GM18517 (cell line): ENCODE measurements at regions not wholly inside any gene's neighbourhood (a gene's known extent, or its start where the extent isn't known, plus 50 kb on each side); places are given as distances from the start of the nearest gene placed in this dataset.

Experiments
- ATAC-seq: cut with Tn5 transposase; IDR thresholded peaks from one replicate; pipeline ENCODE4 v1.9.1; 2021; ENCODE audit warnings: mild to moderate bottlenecking, moderate library complexity; ENCODE audit not compliant: unreplicated experiment

- ATAC-seq, result no peak
Observed at GRCh38 chr5:167814828-167815227, 476.6 kb upstream of the WWC1 start.

GRCh38 chr5:167816354-167816753, 475.1 kb upstream of the WWC1 start:
- ATAC-seq, result no peak

GRCh38 chr5:167816864-167817263, 474.6 kb upstream of the WWC1 start:
- ATAC-seq, result no peak

DNA sequence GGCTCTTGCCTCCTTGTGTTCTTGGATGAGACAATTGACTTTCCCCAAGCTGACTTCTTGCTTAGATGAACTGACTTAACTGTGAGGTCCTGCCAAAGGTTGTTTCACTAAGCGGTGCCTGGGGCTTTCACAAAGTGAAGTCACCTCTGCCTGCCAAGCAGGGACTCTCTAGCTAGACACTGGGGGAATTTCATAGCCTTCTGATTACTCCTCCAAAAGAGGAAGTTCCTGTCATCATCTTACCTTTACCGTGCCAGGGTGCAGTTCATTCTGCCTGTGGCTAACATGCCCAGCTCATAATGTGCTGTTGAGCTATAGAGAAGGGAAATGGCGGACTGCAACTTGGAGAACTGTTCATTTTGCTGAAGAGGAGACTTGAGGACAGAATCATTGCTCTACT, 472.0 kb upstream of the WWC1 start:
- peak; percentile 95 for ATAC-seq

DNA sequence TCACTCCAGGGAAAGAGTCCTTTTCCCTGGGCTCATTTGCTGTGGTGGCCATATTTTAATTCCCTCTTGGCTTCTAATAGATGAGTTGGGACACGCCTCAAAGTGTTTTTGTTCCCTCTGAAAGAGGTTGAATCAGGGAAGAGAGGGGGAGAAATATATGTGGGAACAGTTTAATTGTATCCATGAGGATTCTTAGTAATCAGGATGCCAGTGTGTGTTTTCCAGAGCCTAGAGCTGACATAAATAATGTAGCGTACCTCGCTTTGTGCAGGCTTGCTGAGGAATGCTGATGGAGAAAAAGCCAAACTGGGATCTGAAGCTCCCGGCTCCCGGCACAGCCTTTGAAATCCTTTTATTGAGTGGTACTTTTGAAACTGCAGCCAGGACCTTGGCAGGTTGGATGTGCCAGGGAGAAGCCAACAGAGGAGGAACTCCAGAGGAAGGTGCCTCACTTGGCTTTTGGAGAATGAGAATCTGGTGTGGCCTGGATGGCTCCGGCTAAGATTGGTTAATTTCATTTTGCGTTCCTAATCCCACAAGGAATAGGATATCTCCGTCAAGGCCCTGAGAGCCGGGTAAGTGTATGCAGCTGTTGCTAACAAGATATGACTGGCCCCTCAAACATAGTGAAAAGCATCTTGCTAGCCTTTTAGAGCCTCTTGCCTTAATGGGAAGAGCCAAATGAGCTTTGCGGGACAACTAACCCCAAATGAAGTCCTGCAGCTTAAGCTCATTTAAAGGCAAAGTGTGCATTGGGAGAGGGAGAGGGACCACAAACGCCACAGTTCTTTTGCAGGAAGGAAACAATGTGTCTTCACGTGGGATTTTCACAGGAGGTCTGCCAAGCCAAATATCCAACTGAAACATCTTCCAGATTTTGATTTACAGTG, 471.1 kb upstream of the WWC1 start:
- ATAC-seq, result no peak

DNA sequence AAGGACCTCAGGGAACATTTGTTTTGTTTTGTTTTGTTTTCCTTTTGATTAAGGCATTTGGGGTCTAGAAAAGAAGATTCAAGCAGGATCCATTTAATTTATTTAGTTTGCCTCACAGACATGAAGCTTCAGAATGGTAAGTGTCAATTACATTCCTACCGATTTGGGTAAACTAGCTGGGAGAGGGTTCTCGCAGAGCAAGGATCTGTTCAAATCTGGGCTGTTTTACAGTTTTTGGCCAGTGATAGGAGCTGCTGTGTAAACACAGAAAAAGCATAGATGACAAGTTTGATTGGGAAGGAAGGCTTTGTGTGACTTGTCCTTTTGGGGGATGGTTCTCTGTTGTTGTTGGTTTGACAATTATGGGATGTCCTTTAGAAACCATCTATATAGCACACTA, 470.3 kb upstream of the WWC1 start:
- no peak for ATAC-seq

- ATAC-seq, result no peak
Observed at GRCh38 chr5:167821669-167822068, 469.8 kb upstream of the WWC1 start.

DNA sequence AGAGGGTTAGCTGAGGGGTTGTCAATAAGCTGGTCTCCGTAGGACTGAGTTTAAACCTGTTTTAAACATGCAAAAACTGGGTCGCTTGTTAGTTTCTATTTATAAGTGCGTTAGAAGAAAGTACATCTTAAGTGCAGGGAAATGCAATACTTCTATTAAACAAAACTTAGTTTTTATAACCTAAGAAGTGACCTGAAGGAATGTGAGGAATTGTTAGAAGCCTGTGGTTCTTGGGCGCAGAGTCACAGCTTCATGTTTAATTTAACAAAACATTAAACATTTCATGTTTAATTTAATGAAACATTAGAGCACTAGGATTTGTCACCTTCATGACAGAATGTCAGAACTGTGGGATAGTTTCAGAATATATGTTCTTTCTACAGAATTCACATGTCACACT, 469.2 kb upstream of the WWC1 start:
- ATAC-seq, result no peak

GRCh38 chr5:167823405-167823804, 468.0 kb upstream of the WWC1 start:
- no peak for ATAC-seq

- no peak for ATAC-seq
Observed at GRCh38 chr5:167827766-167828165, 463.7 kb upstream of the WWC1 start.

DNA sequence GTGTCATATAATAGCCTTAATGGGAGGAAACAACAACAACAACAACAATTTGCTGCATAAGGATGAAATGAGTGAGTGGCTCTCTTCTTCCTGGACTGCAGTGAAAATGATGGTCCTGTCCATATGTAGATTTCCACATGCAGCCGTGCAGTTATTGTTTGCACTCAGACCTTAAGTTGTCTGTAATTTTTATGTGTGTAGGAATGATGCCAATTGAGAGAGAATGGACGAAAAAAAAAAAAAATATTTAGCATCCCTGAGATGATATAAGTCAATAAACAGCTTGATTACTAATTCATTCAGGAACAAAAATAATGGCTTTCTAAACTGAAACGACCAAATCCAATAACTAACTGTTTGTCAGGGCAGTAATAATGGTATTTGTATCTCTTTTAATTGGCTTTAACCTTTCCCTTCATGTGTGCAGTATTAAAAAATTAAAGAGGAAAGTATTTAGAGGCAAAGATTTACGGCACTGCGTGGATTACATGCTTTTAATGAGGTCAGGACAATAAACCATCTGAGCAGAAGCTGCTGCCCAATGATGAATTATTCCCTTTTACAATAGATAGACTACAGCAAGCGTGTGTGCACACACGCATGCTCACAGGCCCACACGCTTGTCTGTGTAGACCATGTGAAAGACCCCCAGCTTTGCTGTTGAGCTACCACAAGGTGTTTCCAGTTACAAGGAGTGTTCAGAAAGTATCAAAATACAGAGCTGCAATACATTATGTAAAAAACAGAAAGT, 459.5 kb upstream of the WWC1 start:
- ATAC-seq, result no peak

GRCh38 chr5:167832609-167833008, 458.8 kb upstream of the WWC1 start:
- no peak for ATAC-seq

DNA sequence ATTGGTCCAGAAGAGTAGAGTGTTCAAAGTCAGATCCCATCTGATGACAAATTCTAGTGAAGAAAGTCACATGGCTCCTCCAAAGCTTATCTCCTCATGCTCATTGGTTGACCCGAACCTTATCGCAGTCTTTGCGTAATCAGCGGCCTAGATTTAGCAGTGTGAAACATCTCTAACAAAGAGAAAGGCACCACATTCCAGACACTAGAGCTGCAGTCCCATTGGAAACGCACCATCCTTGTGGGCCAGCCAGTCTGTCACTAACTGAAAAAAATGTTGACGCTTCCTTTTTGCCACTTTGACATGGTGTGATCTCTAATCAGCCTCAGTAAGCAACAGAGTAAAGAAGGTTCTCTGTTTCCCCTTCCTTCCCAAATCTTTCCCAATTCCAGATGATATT, 458.0 kb upstream of the WWC1 start:
- no peak for ATAC-seq

GRCh38 chr5:167835146-167835545, 456.3 kb upstream of the WWC1 start:
- ATAC-seq, result no peak

- ATAC-seq, result no peak
Observed at GRCh38 chr5:167837127-167837526, 454.3 kb upstream of the WWC1 start.

GRCh38 chr5:167839065-167839464, 452.4 kb upstream of the WWC1 start:
- no peak for ATAC-seq

GRCh38 chr5:167840527-167841130, 450.8 kb upstream of the WWC1 start:
- no peak for ATAC-seq

DNA sequence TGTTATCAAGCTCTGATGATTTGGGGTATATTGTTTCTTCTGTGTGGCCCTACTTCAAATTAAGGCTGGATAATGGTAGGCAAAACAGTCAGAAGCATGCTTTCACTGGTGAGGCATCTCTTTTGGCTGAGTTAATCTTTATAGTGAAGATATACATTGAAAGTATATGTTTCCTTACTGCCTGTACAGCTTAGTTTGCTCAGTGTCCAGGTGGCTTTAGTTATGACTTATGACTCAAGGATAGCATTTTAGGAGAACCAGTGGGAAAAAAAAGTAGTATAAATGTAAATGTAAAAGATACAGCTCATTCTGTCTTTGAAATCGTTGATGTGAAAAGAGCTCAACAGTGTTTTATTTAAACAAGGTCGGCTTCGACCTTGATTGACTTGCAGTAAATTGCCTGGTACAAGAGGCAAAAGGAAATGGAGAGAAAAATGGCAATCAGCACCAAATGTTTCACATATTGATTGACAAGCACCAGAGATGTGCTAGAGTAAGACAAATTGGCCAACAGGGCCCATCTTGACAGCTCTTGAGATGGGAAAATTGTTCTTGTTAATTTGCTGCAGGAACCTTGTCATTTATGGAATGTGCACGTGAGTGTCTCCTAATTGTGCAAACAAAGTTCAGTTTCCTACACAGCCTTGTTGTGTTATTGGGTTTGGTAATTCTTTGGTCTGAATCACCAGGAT, 447.4 kb upstream of the WWC1 start:
- no peak for ATAC-seq

DNA sequence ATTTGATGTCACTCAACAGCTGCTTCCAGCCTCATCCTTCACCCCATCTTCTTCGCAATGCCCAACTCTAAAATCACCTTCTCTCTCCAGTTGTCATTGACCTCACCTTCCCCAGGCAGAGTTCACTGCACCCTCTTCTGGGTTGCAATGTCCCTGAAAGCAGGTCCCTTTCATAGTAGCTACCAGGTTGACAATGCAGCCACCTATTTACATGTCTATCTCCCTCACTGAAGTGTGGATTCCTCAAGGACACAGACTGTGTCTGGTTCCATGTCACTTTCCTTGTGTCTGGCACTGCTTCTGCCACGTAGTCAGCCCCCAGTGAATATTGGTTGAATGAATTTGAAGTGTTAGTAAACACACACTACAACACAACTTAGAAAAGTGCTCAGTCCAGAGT, 445.5 kb upstream of the WWC1 start:
- ATAC-seq, result no peak

GRCh38 chr5:167849874-167850273, 441.6 kb upstream of the WWC1 start:
- ATAC-seq, result no peak

- no peak for ATAC-seq
Observed at GRCh38 chr5:167850911-167851310, 440.5 kb upstream of the WWC1 start.
